ENCODE measurements at regions not wholly inside any gene's neighbourhood (a gene's known extent, or its start where the extent isn't known, plus 50 kb on each side); places are given as distances from the start of the nearest gene placed in this dataset.

GRCh38 chr13:103663996-103664395, 597.8 kb upstream of the SLC10A2 start:
- TF ChIP-seq CTCF (conservative IDR thresholded peaks at IDR 0.05): no peak
- Histone ChIP-seq H3K36me3 (ENCODE audit: control insufficient read depth, insufficient read depth, low read length) (no peaks in the 10 kb centered on the region), H3K4me1 (ENCODE audit: control insufficient read depth, insufficient read depth, low read length) (peaks cover 3% of the 10 kb centered on the region), H3K27me3 (ENCODE audit: control insufficient read depth, insufficient read depth, low read length, poor library complexity, severe bottlenecking) (no peaks in the 10 kb centered on the region), H3K9ac (ENCODE audit: extremely low read depth, low read length, poor library complexity, severe bottlenecking) (no peak overlapping the region), H3K9me3 (ENCODE audit: control insufficient read depth, low read length) (no peaks in the 10 kb centered on the region), H3K27ac (ENCODE audit: low read depth, low read length) (no peak overlapping the region), H3K4me3 (ENCODE audit: low read length) (no peak overlapping the region)
- Mint-ChIP-seq H3K27me3 (ENCODE audit: insufficient read depth) (no peaks in the 10 kb centered on the region), H3K27ac (no peak overlapping the region), H3K36me3 (ENCODE audit: low read depth) (peaks cover 3% of the 10 kb centered on the region), H3K4me3 (no peak overlapping the region), H3K9me3 (peaks cover 14% of the 10 kb centered on the region), H3K4me1 (peaks cover 14% of the 10 kb centered on the region)
- 93 to 94% methylated on average over 4 of the region's 4 CpGs for WGBS, 2 experiments (ENCODE audit: insufficient coverage in 1 of 2, insufficient read length in 1 of 2)
- no peak for DNase-seq

- H3K27ac ChIP-seq (ENCODE audit: low read depth, low read length): no peak overlapping the region
- no peak overlapping the region for H3K4me3 ChIP-seq (ENCODE audit: low read length)
- Mint-ChIP-seq H3K27me3 (ENCODE audit: insufficient read depth) (no peaks in the 10 kb centered on the region), H3K9me3 (no peaks in the 10 kb centered on the region), H3K4me3 (no peak overlapping the region), H3K4me1 (peaks cover 15% of the 10 kb centered on the region), H3K27ac (no peak overlapping the region), H3K36me3 (ENCODE audit: low read depth) (no peaks in the 10 kb centered on the region)
- H3K9me3 ChIP-seq (ENCODE audit: control insufficient read depth, low read length): no peaks in the 10 kb centered on the region
- no peak overlapping the region for H3K9ac ChIP-seq (ENCODE audit: extremely low read depth, low read length, poor library complexity, severe bottlenecking)
- WGBS, 2 experiments (ENCODE audit: insufficient coverage in 1 of 2, insufficient read length in 1 of 2): 87 to 97% methylated on average over 3 to 4 of the region's 4 CpGs
- H3K4me1 ChIP-seq (ENCODE audit: control insufficient read depth, insufficient read depth, low read length): no peaks in the 10 kb centered on the region
- peak; percentile 40 for TF ChIP-seq CTCF (conservative IDR thresholded peaks at IDR 0.05)
- H3K36me3 ChIP-seq (ENCODE audit: control insufficient read depth, insufficient read depth, low read length): no peaks in the 10 kb centered on the region
- DNase-seq: no peak
- H3K27me3 ChIP-seq (ENCODE audit: control insufficient read depth, insufficient read depth, low read length, poor library complexity, severe bottlenecking): no peaks in the 10 kb centered on the region
Measured at GRCh38 chr13:103656311-103656710, 590.1 kb upstream of the SLC10A2 start.

- Mint-ChIP-seq H3K4me1 (no peaks in the 10 kb centered on the region), H3K4me3 (no peak overlapping the region)
- WGBS, 2 experiments (ENCODE audit: insufficient coverage in 1 of 2, insufficient read length in 1 of 2): 90% methylated on average over 1 of the region's 1 CpG
Measured at GRCh38 chr13:103640606-103641005, 574.4 kb upstream of the SLC10A2 start.

More at GRCh38 chr13:103640606-103641005, 574.4 kb upstream of the SLC10A2 start:
- Histone ChIP-seq H3K9ac (ENCODE audit: extremely low read depth, low read length, poor library complexity, severe bottlenecking) (no peak overlapping the region), H3K27me3 (ENCODE audit: control insufficient read depth, insufficient read depth, low read length, poor library complexity, severe bottlenecking) (no peaks in the 10 kb centered on the region), H3K4me1 (ENCODE audit: control insufficient read depth, insufficient read depth, low read length) (no peaks in the 10 kb centered on the region), H3K27ac (ENCODE audit: low read depth, low read length) (no peak overlapping the region), H3K36me3 (ENCODE audit: control insufficient read depth, insufficient read depth, low read length) (no peaks in the 10 kb centered on the region), H3K9me3 (ENCODE audit: control insufficient read depth, low read length) (no peaks in the 10 kb centered on the region), H3K4me3 (ENCODE audit: low read length) (no peak overlapping the region)
- Mint-ChIP-seq H3K36me3 (ENCODE audit: low read depth) (no peaks in the 10 kb centered on the region), H3K27ac (no peak overlapping the region), H3K9me3 (no peaks in the 10 kb centered on the region), H3K27me3 (ENCODE audit: insufficient read depth) (no peaks in the 10 kb centered on the region)
- no peak for DNase-seq
- TF ChIP-seq CTCF (conservative IDR thresholded peaks at IDR 0.05): no peak

All from endodermal cell (in vitro differentiated cells).